Osteocyte (in vitro differentiated cells): ENCODE measurements at regions not wholly inside any gene's neighbourhood (a gene's known extent, or its start where the extent isn't known, plus 50 kb on each side); places are given as distances from the start of the nearest gene placed in this dataset.

Experiments
- DNase-seq: peaks from one replicate; pipeline ENCODE4 v3.0.0; 2021; ENCODE audit warnings: mixed read lengths; ENCODE audit not compliant: unreplicated experiment; ENCODE audit errors: extremely low spot score
- H3K27ac Mint-ChIP-seq: one replicate; pipeline ENCODE4 v1.8.0; 2021; ENCODE audit warnings: mild to moderate bottlenecking, mixed read lengths; ENCODE audit not compliant: unreplicated experiment
- H3K27me3 Mint-ChIP-seq: one replicate; pipeline ENCODE4 v1.8.0; 2021; ENCODE audit warnings: mixed read lengths; ENCODE audit not compliant: unreplicated experiment
- H3K36me3 Mint-ChIP-seq: one replicate; pipeline ENCODE4 v1.8.0; 2021; ENCODE audit warnings: mixed read lengths; ENCODE audit not compliant: unreplicated experiment
- H3K4me1 Mint-ChIP-seq: one replicate; pipeline ENCODE4 v1.8.0; 2021; ENCODE audit warnings: mixed read lengths; ENCODE audit not compliant: unreplicated experiment
- H3K4me3 Mint-ChIP-seq: one replicate; pipeline ENCODE4 v1.8.0; 2021; ENCODE audit warnings: mild to moderate bottlenecking, moderate library complexity, mixed read lengths; ENCODE audit not compliant: unreplicated experiment
- H3K9me3 Mint-ChIP-seq: one replicate; pipeline ENCODE4 v1.8.0; 2021; ENCODE audit warnings: mixed read lengths; ENCODE audit not compliant: unreplicated experiment
- CTCF ChIP-seq: fragments of 200-600 bp; sonication (generic); IDR thresholded peaks from 2 replicates; pipeline ENCODE4 v1.5.0; 2021; ENCODE audit warnings: antibody characterized with exemption, mild to moderate bottlenecking, moderate library complexity

GRCh38 chr11:109197656-109198055 is 224.3 kb upstream of the C11orf87 start:
- Mint-ChIP-seq H3K27ac (peak overlapping the region; percentile 72), H3K9me3 (no peaks in the 10 kb centered on the region), H3K4me3 (no peak overlapping the region), H3K36me3 (no peaks in the 10 kb centered on the region), H3K4me1 (peaks cover 27% of the 10 kb centered on the region), H3K27me3 (no peaks in the 10 kb centered on the region)
- no peak for DNase-seq
- no peak for TF ChIP-seq CTCF

DNA sequence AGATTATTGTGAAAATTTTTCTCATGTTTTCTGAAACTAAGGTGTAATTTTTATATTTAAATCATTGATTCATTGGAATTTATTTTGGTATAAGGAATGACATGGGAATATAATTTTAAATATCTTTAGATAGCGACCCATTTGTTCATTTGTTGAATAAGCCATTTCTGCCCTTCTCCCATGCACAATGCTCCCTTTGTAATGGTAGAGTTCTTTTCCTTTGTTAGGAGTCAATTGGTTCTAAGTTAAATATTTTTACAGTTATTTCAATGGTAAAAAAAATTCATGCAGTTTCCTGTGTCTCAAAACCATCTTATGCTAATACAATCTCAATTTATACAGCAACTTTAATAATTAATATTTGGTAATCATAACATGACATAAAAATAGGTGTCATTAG is 218.8 kb upstream of the C11orf87 start:
- Mint-ChIP-seq H3K36me3 (no peaks in the 10 kb centered on the region), H3K27ac (no peak overlapping the region), H3K9me3 (peaks cover 6% of the 10 kb centered on the region), H3K27me3 (no peaks in the 10 kb centered on the region), H3K4me1 (peaks cover 4% of the 10 kb centered on the region), H3K4me3 (no peak overlapping the region)
- no peak for DNase-seq
- no peak for TF ChIP-seq CTCF

DNA sequence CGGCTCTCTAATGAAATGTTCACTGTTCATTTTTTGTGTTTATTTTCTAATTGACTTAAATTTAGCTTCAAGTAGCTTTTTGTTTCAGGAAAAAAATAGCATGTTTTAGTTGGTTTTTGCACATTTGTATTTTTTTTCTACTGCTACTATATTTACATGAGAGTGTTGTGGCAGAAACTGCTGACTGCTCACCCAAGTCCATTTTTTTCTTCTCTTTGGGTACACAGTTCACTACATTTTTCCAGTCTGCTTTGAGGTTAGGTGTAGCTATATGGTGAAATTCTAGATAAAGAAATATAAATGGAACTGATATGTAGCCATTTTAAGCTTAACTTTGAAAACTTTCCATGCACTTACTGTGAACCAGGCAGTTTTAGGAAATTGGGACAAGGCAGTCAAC is 216.7 kb upstream of the C11orf87 start:
- no peaks in the 10 kb centered on the region for H3K36me3 Mint-ChIP-seq
- DNase-seq: no peak
- H3K27me3 Mint-ChIP-seq: no peaks in the 10 kb centered on the region
- no peak for TF ChIP-seq CTCF
- no peaks in the 10 kb centered on the region for H3K4me1 Mint-ChIP-seq
- no peak overlapping the region for H3K27ac Mint-ChIP-seq
- no peak overlapping the region for H3K4me3 Mint-ChIP-seq
- H3K9me3 Mint-ChIP-seq: peaks cover 6% of the 10 kb centered on the region

DNA sequence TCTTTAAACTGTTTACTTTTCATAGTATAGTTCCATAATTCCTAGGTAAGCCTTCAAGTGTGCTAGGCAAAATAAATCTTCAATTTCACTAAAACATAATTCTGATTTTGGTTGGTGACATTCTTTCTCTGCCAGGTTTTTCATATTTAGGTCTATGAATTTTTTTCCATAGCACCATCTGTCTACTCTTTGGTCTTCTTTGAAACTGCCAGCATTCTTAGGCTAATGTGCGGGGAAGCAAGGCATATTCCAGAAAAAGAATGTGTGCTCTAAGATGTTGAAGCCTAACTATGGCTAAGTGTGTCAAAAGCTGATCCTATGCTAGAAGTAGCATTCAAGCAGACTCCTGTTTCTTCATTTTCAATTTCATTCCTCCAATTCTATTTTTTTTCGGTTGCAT is 213.9 kb upstream of the C11orf87 start:
- Mint-ChIP-seq H3K4me1 (no peaks in the 10 kb centered on the region), H3K36me3 (peaks cover 10% of the 10 kb centered on the region), H3K27me3 (peaks cover 3% of the 10 kb centered on the region), H3K27ac (no peak overlapping the region), H3K4me3 (no peak overlapping the region), H3K9me3 (peaks cover 21% of the 10 kb centered on the region)
- TF ChIP-seq CTCF: no peak
- DNase-seq: no peak

DNA sequence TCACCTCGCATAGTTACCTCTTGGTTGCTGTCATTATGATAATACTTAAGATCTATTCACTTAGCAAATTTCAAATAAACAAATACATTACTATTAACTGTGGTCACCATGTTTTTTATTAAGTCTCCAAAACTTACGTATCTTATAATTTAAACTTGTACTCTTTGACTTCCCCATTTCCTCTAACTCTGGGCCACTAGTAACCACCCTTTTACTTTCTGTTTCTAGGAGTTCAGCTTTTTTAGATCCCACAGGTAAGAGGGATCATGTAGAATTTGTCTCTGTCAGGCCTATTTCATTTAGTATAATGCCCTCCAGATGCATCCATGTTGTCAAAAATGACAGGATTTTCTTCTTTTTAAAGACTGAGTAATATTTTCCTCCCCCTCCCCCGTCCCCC is 212.4 kb upstream of the C11orf87 start:
- no peak for DNase-seq

More for the DNA sequence above, 212.4 kb upstream of the C11orf87 start:
- H3K4me3 Mint-ChIP-seq: no peak overlapping the region
- peaks cover 4% of the 10 kb centered on the region for H3K27me3 Mint-ChIP-seq
- no peaks in the 10 kb centered on the region for H3K4me1 Mint-ChIP-seq
- peaks cover 10% of the 10 kb centered on the region for H3K36me3 Mint-ChIP-seq
- H3K27ac Mint-ChIP-seq: no peak overlapping the region
- H3K9me3 Mint-ChIP-seq: peaks cover 21% of the 10 kb centered on the region
- TF ChIP-seq CTCF: no peak
